ENCODE measurements at regions not wholly inside any gene's neighbourhood (a gene's known extent, or its start where the extent isn't known, plus 50 kb on each side); places are given as distances from the start of the nearest gene placed in this dataset.

DNA sequence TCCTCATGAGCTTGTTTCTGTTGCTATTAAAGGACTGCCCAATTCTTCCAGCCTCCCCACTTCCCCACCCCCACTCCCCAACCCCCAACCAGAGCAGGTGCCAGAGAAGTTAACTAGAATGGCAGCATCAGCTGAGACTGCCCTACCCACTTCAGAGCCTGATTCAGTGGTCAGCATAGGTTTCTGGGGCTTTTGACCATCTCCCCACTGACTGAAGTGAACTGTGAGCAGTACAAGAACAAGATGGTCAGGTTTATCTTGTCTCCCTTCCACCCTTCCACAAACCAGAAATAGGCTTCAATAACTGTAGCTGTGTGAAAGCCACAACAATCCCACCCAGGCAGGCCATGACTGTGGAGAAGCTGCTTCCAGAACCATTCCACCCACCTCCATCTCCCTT lies 289.4 kb upstream of the SLC24A2 start:
- TF ChIP-seq CTCF (IDR thresholded peaks at IDR 0.05; ENCODE audit: insufficient read depth, low read depth, low read length), result no peak
- H3K4me3 ChIP-seq (ENCODE audit: low read depth, low read length), result no peak overlapping the region
- DNase-seq (ENCODE audit: low read depth), result no peak

GRCh38 chr9:20074291-20074690 lies 285.5 kb upstream of the SLC24A2 start:
- no peak overlapping the region for H3K4me3 ChIP-seq (ENCODE audit: low read depth, low read length)
- TF ChIP-seq CTCF (IDR thresholded peaks at IDR 0.05; ENCODE audit: insufficient read depth, low read depth, low read length), result no peak

GRCh38 chr9:20070336-20070735 lies 281.5 kb upstream of the SLC24A2 start:
- DNase-seq (ENCODE audit: low read depth), result no peak
- H3K4me3 ChIP-seq (ENCODE audit: low read depth, low read length), result no peak overlapping the region
- no peak for TF ChIP-seq CTCF (IDR thresholded peaks at IDR 0.05; ENCODE audit: insufficient read depth, low read depth, low read length)

More at GRCh38 chr9:20074291-20074690, 285.5 kb upstream of the SLC24A2 start:
- no peak for DNase-seq (ENCODE audit: low read depth)

- DNase-seq (ENCODE audit: low read depth), result no peak
- no peak for TF ChIP-seq CTCF (IDR thresholded peaks at IDR 0.05; ENCODE audit: insufficient read depth, low read depth, low read length)
- no peak overlapping the region for H3K4me3 ChIP-seq (ENCODE audit: low read depth, low read length)
Measured at GRCh38 chr9:20065796-20066700, 277.2 kb upstream of the SLC24A2 start.

GRCh38 chr9:20065046-20065445 lies 276.2 kb upstream of the SLC24A2 start:
- TF ChIP-seq CTCF (IDR thresholded peaks at IDR 0.05; ENCODE audit: insufficient read depth, low read depth, low read length), result no peak

DNA sequence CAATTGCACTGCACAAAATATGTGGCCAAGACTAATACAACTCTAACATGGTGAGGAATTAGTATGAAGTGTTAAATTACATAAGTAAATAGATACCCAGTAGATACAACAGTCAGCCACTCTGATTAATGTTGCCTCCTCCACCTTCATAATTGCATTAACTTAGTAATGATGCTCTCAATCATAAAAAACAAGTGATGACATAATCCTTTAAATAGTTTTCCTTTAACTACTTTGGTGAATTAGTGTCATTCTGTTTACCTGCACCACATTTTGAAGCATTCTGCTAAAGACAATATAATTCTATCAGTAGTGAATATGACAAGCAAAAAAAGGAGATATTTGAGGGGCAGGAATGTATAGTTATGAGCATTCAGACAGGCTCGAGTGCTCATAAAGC lies 265.9 kb upstream of the SLC24A2 start:
- no peak for DNase-seq (ENCODE audit: low read depth)
- no peak overlapping the region for H3K4me3 ChIP-seq (ENCODE audit: low read depth, low read length)
- TF ChIP-seq CTCF (IDR thresholded peaks at IDR 0.05; ENCODE audit: insufficient read depth, low read depth, low read length), result no peak

More at GRCh38 chr9:20065046-20065445, 276.2 kb upstream of the SLC24A2 start:
- H3K4me3 ChIP-seq (ENCODE audit: low read depth, low read length), result no peak overlapping the region
- no peak for DNase-seq (ENCODE audit: low read depth)
